ENCODE measurements at regions not wholly inside any gene's neighbourhood (a gene's known extent, or its start where the extent isn't known, plus 50 kb on each side); places are given as distances from the start of the nearest gene placed in this dataset.

DNA sequence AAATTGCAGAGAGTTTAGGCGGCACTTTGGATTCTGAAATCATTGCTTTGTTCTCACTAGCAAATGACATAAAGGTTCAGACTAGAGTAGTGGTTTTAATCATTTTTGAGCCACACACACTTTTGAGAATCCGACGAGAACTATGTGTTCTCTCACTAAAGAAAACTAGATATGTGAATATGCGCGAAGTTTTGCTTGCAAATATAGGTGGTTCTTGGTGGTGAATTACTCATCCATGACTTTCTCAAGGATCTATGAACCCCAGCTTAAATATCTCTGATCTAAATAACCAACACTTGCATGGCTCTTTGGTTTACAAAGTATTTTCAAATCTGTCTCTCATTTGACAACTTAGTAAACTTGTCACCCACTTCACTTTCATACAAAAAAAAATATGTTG lies 54.8 kb downstream of the NOG start:
- DNase-seq (ENCODE audit: low read depth): no peak

DNA sequence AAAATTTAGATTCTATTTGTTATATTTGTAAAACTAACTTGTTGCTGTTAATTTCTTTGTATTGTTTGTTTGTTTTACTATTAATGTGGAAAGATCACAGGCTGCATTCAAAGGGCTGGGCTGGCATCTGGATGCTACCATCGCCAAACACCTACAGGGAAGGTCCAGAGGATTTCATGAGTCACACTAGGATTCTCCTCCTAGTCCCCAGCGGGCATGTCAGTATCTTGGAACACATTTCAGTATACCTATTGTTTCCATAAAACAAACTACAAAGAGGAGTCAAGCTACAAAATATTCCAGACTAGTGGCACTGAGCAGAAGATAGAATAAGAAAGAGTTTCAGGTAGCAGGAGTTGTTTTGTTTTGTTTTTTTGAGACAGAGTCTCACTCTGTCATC lies 55.3 kb downstream of the NOG start:
- DNase-seq (ENCODE audit: low read depth): no peak

DNA sequence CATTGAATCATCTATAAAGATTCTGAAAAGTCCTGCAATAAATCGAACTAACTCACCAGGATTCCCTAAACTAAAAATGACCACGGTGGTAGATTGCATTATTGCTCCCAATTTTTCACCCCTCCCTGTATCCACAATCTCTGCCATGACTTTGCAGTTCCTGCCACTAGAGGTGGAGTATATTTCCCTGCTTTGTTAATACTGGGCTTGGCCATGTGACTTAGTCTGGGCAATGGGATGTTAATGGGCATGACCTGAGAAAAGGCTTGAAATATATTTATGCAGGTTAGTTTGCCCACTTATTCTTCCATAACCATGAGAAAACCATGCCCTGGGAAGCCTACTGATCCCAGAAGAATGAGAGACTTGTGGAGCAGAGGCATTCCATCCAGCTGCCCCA lies 59.1 kb downstream of the NOG start:
- no peak for DNase-seq (ENCODE audit: low read depth)

GRCh38 chr17:56653877-56654276 lies 60.4 kb downstream of the NOG start:
- peak; percentile 45 for DNase-seq (ENCODE audit: low read depth)

DNA sequence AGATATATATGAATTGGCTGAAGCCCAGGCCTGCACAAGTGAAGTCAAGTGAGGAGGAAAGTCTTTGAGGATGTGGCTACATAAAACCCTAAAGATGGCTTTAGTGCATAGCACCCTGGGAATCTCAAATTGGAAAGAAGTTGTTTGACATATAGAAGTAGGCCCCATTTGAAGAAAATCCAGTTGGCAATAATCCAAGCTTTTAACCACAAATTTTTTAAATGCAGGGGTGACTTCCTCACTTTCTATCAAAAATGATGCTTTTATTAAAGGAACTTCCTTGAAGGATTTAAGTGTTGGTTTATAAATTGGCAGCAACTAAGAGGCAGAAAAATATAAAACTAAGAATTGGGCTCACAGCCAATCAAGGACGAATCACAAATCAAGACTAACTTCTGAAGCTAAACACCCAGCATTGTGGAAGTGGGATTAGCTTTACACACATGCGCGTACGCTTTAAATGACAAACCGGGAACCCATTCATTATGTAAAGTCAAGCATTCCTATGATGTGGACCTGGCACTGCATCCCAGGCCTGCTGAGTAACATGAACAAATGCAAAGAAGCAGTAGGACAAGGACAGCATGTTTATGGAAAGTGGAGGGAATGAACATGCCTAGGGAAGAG lies 63.3 kb downstream of the NOG start:
- DNase-seq (ENCODE audit: low read depth): no peak

DNA sequence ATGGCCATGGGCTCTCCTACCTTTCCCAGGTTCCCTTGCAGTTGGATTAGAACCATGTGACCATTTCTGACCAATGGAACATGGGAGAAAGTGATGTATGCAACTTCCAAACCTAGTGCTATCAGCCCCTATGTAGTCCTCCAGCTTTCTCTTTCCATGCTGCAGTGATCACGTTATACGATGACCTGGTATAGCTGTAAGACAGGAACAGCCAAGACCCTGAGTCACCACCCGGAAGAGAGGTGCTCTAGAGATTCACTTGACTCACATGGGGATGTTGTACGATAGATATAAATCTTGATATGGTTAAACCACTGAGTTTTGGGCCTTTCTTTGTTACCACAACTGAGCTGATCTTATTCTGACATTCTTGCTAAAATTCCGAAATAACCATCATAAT lies 65.1 kb downstream of the NOG start:
- DNase-seq (ENCODE audit: low read depth): no peak

- DNase-seq (ENCODE audit: low read depth): no peak
Measured at GRCh38 chr17:56659622-56660021, 66.1 kb downstream of the NOG start.

GRCh38 chr17:56661906-56662305 lies 68.4 kb downstream of the NOG start:
- no peak for DNase-seq (ENCODE audit: low read depth)

DNA sequence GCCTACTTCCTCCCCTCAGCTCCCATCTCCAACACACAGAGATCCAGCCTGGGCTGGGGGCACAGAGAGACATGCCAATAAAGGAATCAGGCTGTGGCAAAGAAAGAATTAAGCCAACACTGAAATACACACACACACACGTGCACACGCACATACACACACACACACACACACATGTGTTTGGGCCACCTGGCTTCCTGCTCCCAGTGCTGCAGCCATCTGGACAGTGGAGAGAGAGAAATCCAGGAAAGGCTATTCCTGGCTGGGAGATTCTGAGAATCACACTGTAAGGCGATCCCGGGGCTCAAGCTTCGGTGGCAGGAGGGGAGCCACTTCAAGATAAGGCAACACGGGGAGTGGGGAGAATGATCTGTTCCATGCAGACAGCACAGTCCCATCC lies 72.4 kb downstream of the NOG start:
- DNase-seq (ENCODE audit: low read depth): no peak

GRCh38 chr17:56667925-56668458 lies 74.5 kb downstream of the NOG start:
- no peak for DNase-seq (ENCODE audit: low read depth)

DNA sequence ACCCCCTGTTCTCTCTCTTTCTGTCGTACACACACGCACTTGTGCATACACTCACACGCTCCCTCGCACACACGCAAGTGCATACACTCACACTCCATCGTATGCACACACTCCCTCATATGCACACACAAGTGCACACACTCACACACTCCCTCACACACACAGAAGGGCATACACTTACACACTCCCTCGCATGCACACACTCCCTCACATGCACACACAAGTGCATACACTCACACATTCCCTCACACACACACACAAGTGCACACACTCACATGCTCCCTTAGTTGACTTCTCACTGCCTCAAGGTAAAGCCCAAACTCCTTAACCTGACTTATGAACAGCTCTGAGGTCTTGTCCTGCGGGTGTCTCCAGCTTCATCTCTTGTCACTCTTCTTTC lies 78.7 kb downstream of the NOG start:
- DNase-seq (ENCODE audit: low read depth): no peak

- no peak for DNase-seq (ENCODE audit: low read depth)
Measured at GRCh38 chr17:56674401-56674925, 81.0 kb downstream of the NOG start.

DNA sequence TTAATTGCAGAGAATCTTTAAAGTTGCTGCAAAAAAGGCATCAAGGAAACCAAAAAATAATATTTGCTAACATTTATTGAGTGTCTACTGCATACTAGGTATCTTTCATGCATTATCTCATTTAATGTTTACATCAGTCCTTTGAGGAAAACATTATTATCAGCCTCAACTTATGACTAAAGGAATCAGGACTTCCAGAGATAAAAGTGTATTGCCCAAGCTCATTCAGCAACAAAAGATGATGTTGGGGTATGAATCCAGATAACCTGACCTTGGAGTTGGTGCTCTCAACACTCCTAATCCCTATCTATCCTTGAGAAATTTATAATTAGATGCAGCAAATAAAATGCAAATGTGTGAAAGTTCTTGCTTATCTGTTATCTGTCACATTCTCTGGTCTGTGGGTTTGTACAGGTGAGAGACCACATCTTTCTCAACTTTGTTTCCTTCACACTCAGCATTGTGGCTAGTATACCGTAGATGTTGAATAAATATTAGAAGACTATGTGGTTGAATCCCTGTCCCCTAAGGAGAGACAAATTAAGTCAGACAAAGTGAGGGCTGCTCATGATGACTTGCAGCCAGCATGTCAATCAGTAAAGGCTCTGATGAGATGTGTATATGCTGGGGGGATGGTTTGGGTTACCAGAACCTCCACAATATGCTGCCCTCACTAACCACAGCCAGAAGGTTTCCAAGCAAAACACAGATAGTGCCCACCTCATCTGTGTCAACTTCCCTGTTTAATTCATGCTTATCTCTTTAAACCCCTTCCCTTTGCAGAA lies 82.6 kb downstream of the NOG start:
- DNase-seq (ENCODE audit: low read depth): no peak

GRCh38 chr17:56676810-56677209 lies 83.3 kb downstream of the NOG start:
- no peak for DNase-seq (ENCODE audit: low read depth)

GRCh38 chr17:56678249-56679114 lies 85.0 kb downstream of the NOG start:
- no peak for DNase-seq (ENCODE audit: low read depth)

DNA sequence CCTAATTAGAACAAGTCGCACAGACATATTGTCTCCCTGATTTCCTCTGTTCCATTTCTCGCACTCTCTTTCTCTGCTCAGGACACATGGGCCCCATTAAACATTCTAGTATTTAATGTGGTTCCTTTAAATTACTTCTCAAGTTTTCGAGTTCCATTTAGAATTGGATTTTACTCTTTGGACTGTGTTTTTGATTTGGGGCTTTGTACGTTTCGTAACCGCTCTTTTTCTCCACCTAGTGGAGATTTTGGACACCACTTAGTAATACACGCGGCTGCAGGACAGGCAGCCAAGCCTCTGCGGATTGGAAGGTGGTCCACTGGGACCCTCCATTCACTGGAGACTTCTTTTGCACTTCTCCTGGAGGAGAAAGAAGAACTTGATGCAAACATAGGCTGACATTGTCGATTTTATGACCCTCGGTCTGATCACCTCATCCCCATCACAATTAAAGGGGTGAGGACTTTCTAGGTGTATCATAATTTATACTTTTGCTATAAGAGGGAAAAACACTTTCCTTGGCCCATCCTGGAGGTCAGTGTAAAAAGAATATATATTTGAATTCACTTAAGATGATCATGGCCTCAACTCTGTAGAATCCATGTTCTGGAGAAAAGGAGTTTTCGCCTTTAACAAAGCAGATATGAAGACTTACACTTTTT lies 85.7 kb downstream of the NOG start:
- DNase-seq (ENCODE audit: low read depth): no peak

DNA sequence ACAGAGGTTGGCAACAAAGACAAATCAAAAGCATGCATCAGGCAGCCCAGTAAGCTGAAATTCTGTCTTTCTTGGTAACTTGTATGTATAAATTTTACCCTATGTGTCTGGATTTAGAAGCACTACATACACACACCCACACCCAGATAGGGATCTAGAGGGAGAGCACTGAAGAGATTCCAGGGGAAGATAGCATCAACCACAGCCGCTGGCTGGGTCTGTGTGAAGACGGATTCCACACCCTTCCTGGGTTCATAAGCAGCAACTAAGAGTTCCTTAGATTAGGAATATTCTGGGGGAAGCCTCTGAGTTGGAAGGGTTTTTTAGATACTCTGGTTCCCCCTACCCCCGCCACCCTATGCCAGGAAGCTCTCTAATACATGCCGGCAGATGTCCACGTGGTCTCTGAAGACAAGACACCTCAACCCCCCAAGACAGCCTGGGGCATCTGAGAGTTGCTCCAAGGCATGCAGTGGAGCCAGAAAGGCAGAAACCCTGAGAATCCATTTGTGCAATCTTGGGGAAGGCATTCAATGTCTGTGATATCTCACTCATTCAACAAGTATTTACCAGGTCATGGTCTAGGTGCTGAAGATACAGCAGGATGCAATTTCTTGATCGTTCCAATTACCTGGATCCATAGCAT lies 86.4 kb downstream of the NOG start:
- DNase-seq (ENCODE audit: low read depth): no peak

DNA sequence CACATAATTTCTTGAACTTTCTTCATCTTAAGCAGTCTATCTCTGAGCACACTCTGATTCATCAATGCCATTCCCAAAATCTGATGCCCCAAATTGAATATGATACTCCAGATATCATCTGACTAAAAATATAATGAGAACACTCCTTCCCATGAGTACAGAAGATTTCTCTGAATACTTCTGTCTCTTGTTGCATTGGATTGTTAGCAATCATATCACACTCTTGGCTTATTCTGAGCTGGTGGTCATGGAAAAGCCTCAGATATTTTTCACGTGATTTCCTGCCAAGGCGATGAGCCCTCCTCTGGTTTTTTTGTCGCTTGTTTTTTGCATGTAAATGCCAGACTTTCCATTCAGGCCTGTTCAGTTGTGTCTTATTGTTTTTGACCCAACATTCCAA lies 87.2 kb downstream of the NOG start:
- no peak for DNase-seq (ENCODE audit: low read depth)

- DNase-seq (ENCODE audit: low read depth): peak; percentile 80
Measured at GRCh38 chr17:56681561-56682266, 88.2 kb downstream of the NOG start.

- no peak for DNase-seq (ENCODE audit: low read depth)
Measured at GRCh38 chr17:56688151-56688550, 94.7 kb downstream of the NOG start.

Measured in HS-27A (cell line).